ENCODE measurements at regions not wholly inside any gene's neighbourhood (a gene's known extent, or its start where the extent isn't known, plus 50 kb on each side); places are given as distances from the start of the nearest gene placed in this dataset.

DNA sequence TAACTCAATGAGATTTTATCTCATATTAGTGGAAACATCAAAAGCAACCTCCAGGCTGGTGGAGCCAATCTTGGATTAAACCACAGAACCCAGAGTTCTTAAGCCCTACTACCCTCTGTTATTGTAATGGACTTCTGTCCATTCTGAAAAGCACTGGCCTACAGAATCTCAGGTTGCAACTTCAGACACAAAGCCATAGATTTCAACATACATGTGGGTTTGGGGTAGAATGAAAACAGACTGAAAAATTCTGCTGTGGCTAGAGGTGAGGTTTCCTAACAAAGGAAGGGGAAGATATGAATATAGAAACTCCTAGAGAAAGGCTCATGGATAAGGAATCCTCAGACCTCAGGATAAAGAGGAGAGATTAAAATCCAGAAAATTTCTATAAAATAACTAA lies 569.8 kb upstream of the RIOK2 start:
- CTCF ChIA-PET (ENCODE audit: partially characterized antibody): interaction anchor here (1.5 kb wide), 1 partner anchor 427 kb away, joined by 3 read pairs; no protein-coding TSS in a partner anchor
- H3K4ac ChIP-seq (replicated peaks; ENCODE audit: insufficient read length, low read depth, low read length): no peak overlapping the region
- H4K5ac ChIP-seq (ENCODE audit: insufficient read length, low read depth, low read length): no peak overlapping the region
- POLR2A ChIA-PET (ENCODE audit: partially characterized antibody): no interaction called here
- no peak overlapping the region for H3K23ac ChIP-seq (ENCODE audit: insufficient read length)
- H3K36me3 ChIP-seq (ENCODE audit: control insufficient read depth in 2 of 4, insufficient read depth in 4 of 4, low read length in 3 of 4): no peaks in the 10 kb centered on the region
- H3K27me3 ChIP-seq (replicated peaks in 1 of 4; ENCODE audit: control insufficient read depth in 3 of 4, extremely low read depth in 1 of 4, insufficient read depth in 3 of 4, low read length in 3 of 4): peaks cover 0 to 1% (median 0%) of the 10 kb centered on the region in 4 experiments; a peak in 1 of 7 replicates
- H2BK5ac ChIP-seq (ENCODE audit: low read depth, low read length): no peak overlapping the region
- no peak overlapping the region for H2BK12ac ChIP-seq (ENCODE audit: low read depth, low read length)
- DNase-seq (ENCODE audit: low read depth in 1 of 2, low spot score in 2 of 2) (no peak), FAIRE-seq (no peak)
- no peaks in the 10 kb centered on the region for H4K20me1 ChIP-seq (replicated peaks in 1 of 2; ENCODE audit: control insufficient read depth in 1 of 2, insufficient read depth in 2 of 2, low read length in 2 of 2)
- H3K9ac ChIP-seq (replicated peaks in 1 of 4; ENCODE audit: extremely low read depth in 1 of 4, low read depth in 3 of 4, low read length in 3 of 4): no peak overlapping the region
- no peak overlapping the region for H3K4me2 ChIP-seq (ENCODE audit: insufficient read depth in 1 of 2, low read depth in 2 of 2, low read length in 2 of 2)
- H4K8ac ChIP-seq (ENCODE audit: extremely low read depth, insufficient read depth, low read length): no peak overlapping the region
- no peak overlapping the region for H4K91ac ChIP-seq (replicated peaks; ENCODE audit: insufficient read length, low read length)
- no peak overlapping the region for H3K56ac ChIP-seq (replicated peaks; ENCODE audit: insufficient read length, low read depth, low read length)
- no peak overlapping the region for H2BK20ac ChIP-seq (ENCODE audit: low read length)
- no peak overlapping the region for H3K14ac ChIP-seq (ENCODE audit: insufficient read length)
- TF ChIP-seq, protein P1, sequence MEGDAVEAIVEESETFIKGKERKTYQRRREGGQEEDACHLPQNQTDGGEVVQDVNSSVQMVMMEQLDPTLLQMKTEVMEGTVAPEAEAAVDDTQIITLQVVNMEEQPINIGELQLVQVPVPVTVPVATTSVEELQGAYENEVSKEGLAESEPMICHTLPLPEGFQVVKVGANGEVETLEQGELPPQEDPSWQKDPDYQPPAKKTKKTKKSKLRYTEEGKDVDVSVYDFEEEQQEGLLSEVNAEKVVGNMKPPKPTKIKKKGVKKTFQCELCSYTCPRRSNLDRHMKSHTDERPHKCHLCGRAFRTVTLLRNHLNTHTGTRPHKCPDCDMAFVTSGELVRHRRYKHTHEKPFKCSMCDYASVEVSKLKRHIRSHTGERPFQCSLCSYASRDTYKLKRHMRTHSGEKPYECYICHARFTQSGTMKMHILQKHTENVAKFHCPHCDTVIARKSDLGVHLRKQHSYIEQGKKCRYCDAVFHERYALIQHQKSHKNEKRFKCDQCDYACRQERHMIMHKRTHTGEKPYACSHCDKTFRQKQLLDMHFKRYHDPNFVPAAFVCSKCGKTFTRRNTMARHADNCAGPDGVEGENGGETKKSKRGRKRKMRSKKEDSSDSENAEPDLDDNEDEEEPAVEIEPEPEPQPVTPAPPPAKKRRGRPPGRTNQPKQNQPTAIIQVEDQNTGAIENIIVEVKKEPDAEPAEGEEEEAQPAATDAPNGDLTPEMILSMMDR (IDR thresholded peaks at IDR 0.05; ENCODE audit: control extremely low read depth in 1 of 3, insufficient read depth in 1 of 3, low read depth in 1 of 3, low read length in 3 of 3): no peak
- TF ChIP-seq CEBPB (IDR thresholded peaks at IDR 0.05; ENCODE audit: low read depth, low read length) (no peak), BCL11A (IDR thresholded peaks at IDR 0.05; ENCODE audit: low read depth in 2 of 2, low read length in 2 of 2) (no peak), TAF1 (IDR thresholded peaks at IDR 0.05; ENCODE audit: low read depth, low read length) (no peak), PHF8 (conservative IDR thresholded peaks at IDR 0.05; ENCODE audit: low read depth, low read length) (no peak), POLR2AphosphoS5 (IDR thresholded peaks at IDR 0.05; ENCODE audit: low read depth, low read length) (no peak)
- no peak overlapping the region for H3K18ac ChIP-seq (ENCODE audit: extremely low read depth, low read length)
- no peak overlapping the region for H2BK120ac ChIP-seq (replicated peaks; ENCODE audit: low read depth, low read length)
- H3K79me2 ChIP-seq (ENCODE audit: control insufficient read depth in 1 of 2, insufficient read depth in 2 of 2, low read length in 2 of 2): no peaks in the 10 kb centered on the region
- no peak overlapping the region for H3K4me3 ChIP-seq (ENCODE audit: extremely low read depth in 1 of 4, insufficient read depth in 2 of 4, low read depth in 3 of 4, low read length in 4 of 4)
- no peaks in the 10 kb centered on the region for H3K23me2 ChIP-seq (ENCODE audit: low read depth, low read length)
- no peak overlapping the region for H2AK5ac ChIP-seq (ENCODE audit: low read depth, low read length)
- H3K79me1 ChIP-seq (ENCODE audit: low read depth, low read length): no peaks in the 10 kb centered on the region
- H2BK15ac ChIP-seq (ENCODE audit: low read length): no peak overlapping the region
- no peaks in the 10 kb centered on the region for H3K4me1 ChIP-seq (replicated peaks in 1 of 4; ENCODE audit: control insufficient read depth in 3 of 4, insufficient read depth in 4 of 4, low read length in 3 of 4)
- no peak overlapping the region for H3K27ac ChIP-seq (ENCODE audit: low read depth, low read length)
- no peaks in the 10 kb centered on the region for H3K9me3 ChIP-seq (ENCODE audit: insufficient read depth in 2 of 2, low read depth in 1 of 2, low read length in 1 of 2)
- no peak overlapping the region for H2AFZ ChIP-seq (ENCODE audit: low read length)

Data from H1 (cell line).